ENCODE measurements at regions not wholly inside any gene's neighbourhood (a gene's known extent, or its start where the extent isn't known, plus 50 kb on each side); places are given as distances from the start of the nearest gene placed in this dataset.

GRCh38 chr9:107847978-107848964, 358.7 kb upstream of the KLF4 start:
- intact Hi-C loops (cut with DNase I): no loop called here
- ATAC-seq: no peak
- H3K4me1 ChIP-seq: peaks cover 18% of the 10 kb centered on the region
- no peak overlapping the region for H3K4me3 ChIP-seq
- DNase-seq: no peak
- H3K27me3 ChIP-seq (ENCODE audit: low read depth): no peaks in the 10 kb centered on the region
- peak overlapping the region; percentile 46 for H3K27ac ChIP-seq
- H3K36me3 ChIP-seq: no peaks in the 10 kb centered on the region
- no peaks in the 10 kb centered on the region for H3K9me3 ChIP-seq
- TF ChIP-seq, protein P1, sequence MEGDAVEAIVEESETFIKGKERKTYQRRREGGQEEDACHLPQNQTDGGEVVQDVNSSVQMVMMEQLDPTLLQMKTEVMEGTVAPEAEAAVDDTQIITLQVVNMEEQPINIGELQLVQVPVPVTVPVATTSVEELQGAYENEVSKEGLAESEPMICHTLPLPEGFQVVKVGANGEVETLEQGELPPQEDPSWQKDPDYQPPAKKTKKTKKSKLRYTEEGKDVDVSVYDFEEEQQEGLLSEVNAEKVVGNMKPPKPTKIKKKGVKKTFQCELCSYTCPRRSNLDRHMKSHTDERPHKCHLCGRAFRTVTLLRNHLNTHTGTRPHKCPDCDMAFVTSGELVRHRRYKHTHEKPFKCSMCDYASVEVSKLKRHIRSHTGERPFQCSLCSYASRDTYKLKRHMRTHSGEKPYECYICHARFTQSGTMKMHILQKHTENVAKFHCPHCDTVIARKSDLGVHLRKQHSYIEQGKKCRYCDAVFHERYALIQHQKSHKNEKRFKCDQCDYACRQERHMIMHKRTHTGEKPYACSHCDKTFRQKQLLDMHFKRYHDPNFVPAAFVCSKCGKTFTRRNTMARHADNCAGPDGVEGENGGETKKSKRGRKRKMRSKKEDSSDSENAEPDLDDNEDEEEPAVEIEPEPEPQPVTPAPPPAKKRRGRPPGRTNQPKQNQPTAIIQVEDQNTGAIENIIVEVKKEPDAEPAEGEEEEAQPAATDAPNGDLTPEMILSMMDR (IDR thresholded peaks at IDR 0.05): no peak

DNA sequence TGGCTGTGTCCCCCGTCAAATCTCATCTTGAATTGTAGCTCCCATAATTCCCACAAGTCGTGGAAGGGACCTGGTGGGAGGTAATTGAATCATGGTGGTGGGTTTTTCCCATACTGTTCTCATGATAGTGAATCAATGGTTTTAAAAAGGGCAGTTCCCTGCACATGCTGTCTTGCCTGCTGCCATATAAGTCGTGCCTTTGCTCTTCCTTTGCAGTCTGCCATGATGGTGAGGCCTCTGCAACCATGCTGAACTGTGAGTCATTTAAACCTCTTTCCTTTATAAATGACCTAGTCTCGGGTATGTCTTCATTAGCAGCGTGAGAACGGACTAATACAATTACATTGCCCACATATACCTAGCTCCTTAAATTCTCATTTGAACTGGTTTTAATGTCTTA, 353.0 kb upstream of the KLF4 start:
- intact Hi-C loops (cut with DNase I): no loop called here
- H3K27ac ChIP-seq: no peak overlapping the region
- TF ChIP-seq, protein P1 (IDR thresholded peaks at IDR 0.05): no peak
- H3K4me3 ChIP-seq: no peak overlapping the region
- no peak for DNase-seq
- ATAC-seq: no peak
- H3K27me3 ChIP-seq (ENCODE audit: low read depth): peaks cover 3% of the 10 kb centered on the region
- peaks cover 2% of the 10 kb centered on the region for H3K4me1 ChIP-seq
- H3K9me3 ChIP-seq: no peaks in the 10 kb centered on the region
- no peaks in the 10 kb centered on the region for H3K36me3 ChIP-seq

- ATAC-seq: peak in 1 of 2 donors; percentile 36
- TF ChIP-seq, protein P1 (IDR thresholded peaks at IDR 0.05): no peak
These were observed 351.5 kb upstream of the KLF4 start for GRCh38 chr9:107841076-107841475.

GRCh38 chr9:107839371-107839770, 349.8 kb upstream of the KLF4 start:
- no peak overlapping the region for H3K4me3 ChIP-seq
- intact Hi-C loops (cut with DNase I): no loop called here

More at GRCh38 chr9:107841076-107841475, 351.5 kb upstream of the KLF4 start:
- no peak for DNase-seq
- intact Hi-C loops (cut with DNase I): no loop called here
- H3K27ac ChIP-seq: no peak overlapping the region
- H3K36me3 ChIP-seq: no peaks in the 10 kb centered on the region
- no peak overlapping the region for H3K4me3 ChIP-seq
- H3K9me3 ChIP-seq: no peaks in the 10 kb centered on the region
- no peaks in the 10 kb centered on the region for H3K4me1 ChIP-seq
- H3K27me3 ChIP-seq (ENCODE audit: low read depth): peaks cover 5% of the 10 kb centered on the region

GRCh38 chr9:107838766-107839165, 349.2 kb upstream of the KLF4 start:
- Histone ChIP-seq H3K4me1 (no peaks in the 10 kb centered on the region), H3K4me3 (no peak overlapping the region), H3K27me3 (ENCODE audit: low read depth) (peaks cover 9% of the 10 kb centered on the region), H3K36me3 (no peaks in the 10 kb centered on the region), H3K9me3 (no peaks in the 10 kb centered on the region), H3K27ac (no peak overlapping the region)
- DNase-seq (no peak), ATAC-seq (no peak)
- intact Hi-C loops (cut with DNase I): no loop called here
- TF ChIP-seq, protein P1 (IDR thresholded peaks at IDR 0.05): no peak

More at GRCh38 chr9:107839371-107839770, 349.8 kb upstream of the KLF4 start:
- Histone ChIP-seq H3K27ac (no peak overlapping the region), H3K9me3 (no peaks in the 10 kb centered on the region), H3K4me1 (no peaks in the 10 kb centered on the region), H3K36me3 (no peaks in the 10 kb centered on the region), H3K27me3 (ENCODE audit: low read depth) (peaks cover 9% of the 10 kb centered on the region)
- TF ChIP-seq, protein P1 (IDR thresholded peaks at IDR 0.05): no peak
- ATAC-seq (no peak), DNase-seq (no peak)

Data from lower lobe of right lung (tissue), 2 donors.